Ureter (tissue), 1 donor: ENCODE measurements at regions not wholly inside any gene's neighbourhood (a gene's known extent, or its start where the extent isn't known, plus 50 kb on each side); places are given as distances from the start of the nearest gene placed in this dataset.
"Not testable (repeated sequence)": the region's sequence is repeated elsewhere in the genome, so short reads cannot be mapped to it uniquely, and the experiment has no call there.

Experiments
- DNase-seq: peaks from one replicate; pipeline ENCODE4 v3.0.0-alpha.2; 2020; ENCODE audit warnings: low spot score
- donor health status: DM: yes; HTN: yes; CAD: no.

GRCh38 chr4:53959343-53960120, 104.9 kb downstream of the CHIC2 start:
- no peak for DNase-seq

GRCh38 chr4:53956454-53956853, 108.0 kb downstream of the CHIC2 start:
- DNase-seq = no peak

- DNase-seq = no peak
These were observed 108.4 kb downstream of the CHIC2 start for GRCh38 chr4:53956053-53956452.

- no peak for DNase-seq
These were observed 113.0 kb downstream of the CHIC2 start for GRCh38 chr4:53951414-53951813.

- no peak for DNase-seq
These were observed 120.9 kb downstream of the CHIC2 start for GRCh38 chr4:53943345-53944085.

GRCh38 chr4:53942712-53943111, 121.7 kb downstream of the CHIC2 start:
- no peak for DNase-seq

GRCh38 chr4:53941331-53941730, 123.1 kb downstream of the CHIC2 start:
- no peak for DNase-seq

GRCh38 chr4:53939892-53940291, 124.5 kb downstream of the CHIC2 start:
- DNase-seq = not testable (repeated sequence)

GRCh38 chr4:53937918-53938317, 126.5 kb downstream of the CHIC2 start:
- DNase-seq = no peak

GRCh38 chr4:53937327-53937726, 127.1 kb downstream of the CHIC2 start:
- no peak for DNase-seq

- no peak for DNase-seq
These were observed 128.6 kb downstream of the CHIC2 start for GRCh38 chr4:53935780-53936179.

GRCh38 chr4:53932796-53933610, 131.4 kb downstream of the CHIC2 start:
- no peak for DNase-seq

- no peak for DNase-seq
These were observed 132.9 kb downstream of the CHIC2 start for GRCh38 chr4:53931461-53931961.

GRCh38 chr4:53929955-53930798, 134.2 kb downstream of the CHIC2 start:
- peak; percentile 68 for DNase-seq

- DNase-seq = no peak
These were observed 135.1 kb downstream of the CHIC2 start for GRCh38 chr4:53929311-53929710.

GRCh38 chr4:53928825-53929224, 135.6 kb downstream of the CHIC2 start:
- DNase-seq = no peak

- DNase-seq = no peak
These were observed 139.3 kb downstream of the CHIC2 start for GRCh38 chr4:53925050-53925605.

GRCh38 chr4:53924333-53925049, 139.9 kb downstream of the CHIC2 start:
- DNase-seq = no peak

- no peak for DNase-seq
These were observed 140.5 kb downstream of the CHIC2 start for GRCh38 chr4:53923921-53924320.

GRCh38 chr4:53921856-53922255, 142.5 kb downstream of the CHIC2 start:
- no peak for DNase-seq
